ENCODE measurements at regions not wholly inside any gene's neighbourhood (a gene's known extent, or its start where the extent isn't known, plus 50 kb on each side); places are given as distances from the start of the nearest gene placed in this dataset.

GRCh38 chr7:37540917-37541316, 92.3 kb upstream of the ELMO1 start:
- no peak for TF ChIP-seq POLR2AphosphoS5 (IDR thresholded peaks at IDR 0.05; ENCODE audit: low read depth)
- TF ChIP-seq, protein P1, sequence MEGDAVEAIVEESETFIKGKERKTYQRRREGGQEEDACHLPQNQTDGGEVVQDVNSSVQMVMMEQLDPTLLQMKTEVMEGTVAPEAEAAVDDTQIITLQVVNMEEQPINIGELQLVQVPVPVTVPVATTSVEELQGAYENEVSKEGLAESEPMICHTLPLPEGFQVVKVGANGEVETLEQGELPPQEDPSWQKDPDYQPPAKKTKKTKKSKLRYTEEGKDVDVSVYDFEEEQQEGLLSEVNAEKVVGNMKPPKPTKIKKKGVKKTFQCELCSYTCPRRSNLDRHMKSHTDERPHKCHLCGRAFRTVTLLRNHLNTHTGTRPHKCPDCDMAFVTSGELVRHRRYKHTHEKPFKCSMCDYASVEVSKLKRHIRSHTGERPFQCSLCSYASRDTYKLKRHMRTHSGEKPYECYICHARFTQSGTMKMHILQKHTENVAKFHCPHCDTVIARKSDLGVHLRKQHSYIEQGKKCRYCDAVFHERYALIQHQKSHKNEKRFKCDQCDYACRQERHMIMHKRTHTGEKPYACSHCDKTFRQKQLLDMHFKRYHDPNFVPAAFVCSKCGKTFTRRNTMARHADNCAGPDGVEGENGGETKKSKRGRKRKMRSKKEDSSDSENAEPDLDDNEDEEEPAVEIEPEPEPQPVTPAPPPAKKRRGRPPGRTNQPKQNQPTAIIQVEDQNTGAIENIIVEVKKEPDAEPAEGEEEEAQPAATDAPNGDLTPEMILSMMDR (conservative IDR thresholded peaks at IDR 0.05; ENCODE audit: low read depth in 2 of 2), result no peak
